ENCODE measurements at regions not wholly inside any gene's neighbourhood (a gene's known extent, or its start where the extent isn't known, plus 50 kb on each side); places are given as distances from the start of the nearest gene placed in this dataset.

DNA sequence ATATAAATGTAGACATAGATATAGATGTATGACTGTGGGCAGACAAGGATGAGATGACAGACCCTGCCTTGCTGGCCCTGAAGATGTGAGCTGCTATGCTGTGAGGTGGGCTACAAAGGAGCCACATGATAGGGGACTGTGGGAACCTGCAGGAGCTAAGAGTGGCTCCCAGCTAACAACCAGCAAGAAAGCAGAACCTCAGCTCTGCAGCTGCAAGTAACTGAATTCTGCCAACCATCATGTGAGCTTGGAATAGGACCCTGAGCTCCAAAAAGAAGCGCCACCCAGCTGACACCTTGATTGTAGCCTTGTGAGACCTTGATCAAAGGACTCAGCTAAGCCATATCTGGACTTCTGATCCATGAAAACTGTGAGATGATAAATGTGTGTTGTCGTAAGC lies 123.3 kb upstream of the GRM7 start:
- no peak for TF ChIP-seq MAX (CRISPR knock-in tag; IDR thresholded peaks at IDR 0.05)
- no peak for TF ChIP-seq YY1 (IDR thresholded peaks at IDR 0.05; ENCODE audit: borderline replicate concordance in 1 of 3, control insufficient read depth in 1 of 3, extremely low read depth in 1 of 3, insufficient read depth in 3 of 3, insufficient read length in 1 of 3, insufficient replicate concordance in 2 of 3, low read depth in 1 of 3, low read length in 2 of 3)
